ENCODE measurements at regions not wholly inside any gene's neighbourhood (a gene's known extent, or its start where the extent isn't known, plus 50 kb on each side); places are given as distances from the start of the nearest gene placed in this dataset.

DNA sequence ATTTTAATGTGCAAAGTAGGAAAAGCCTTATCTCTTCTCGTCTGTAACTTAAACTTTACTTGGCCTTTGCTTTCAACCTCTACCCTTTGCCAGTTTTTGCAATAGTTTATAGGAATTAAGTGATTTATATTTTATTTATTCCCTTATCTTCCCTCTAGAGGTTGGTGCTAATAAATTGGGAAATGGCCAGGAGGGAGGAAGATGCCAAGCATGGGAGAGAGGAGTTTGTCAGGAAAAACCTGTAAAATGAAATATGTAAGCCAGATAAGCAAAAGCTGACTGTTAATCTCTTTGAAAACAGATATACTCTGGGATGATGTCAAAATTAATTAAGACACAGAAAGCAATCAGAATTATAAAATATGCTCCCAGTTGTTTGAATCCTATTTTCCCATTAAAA, 484.5 kb downstream of the NR2F1-AS1 start:
- Histone ChIP-seq H4K20me1 (ENCODE audit: insufficient read depth, low read length) (no peaks in the 10 kb centered on the region), H3K4me3 (ENCODE audit: low read depth, low read length, poor library complexity, severe bottlenecking) (no peak overlapping the region), H3K4me1 (ENCODE audit: insufficient read depth, low read length, poor library complexity, severe bottlenecking) (no peaks in the 10 kb centered on the region), H3K36me3 (ENCODE audit: insufficient read depth, low read length) (no peaks in the 10 kb centered on the region), H3K9me3 (ENCODE audit: low read length) (no peaks in the 10 kb centered on the region), H2AFZ (ENCODE audit: low read length) (no peak overlapping the region), H3K4me2 (ENCODE audit: low read length) (no peak overlapping the region), H3K9me2 (ENCODE audit: insufficient read depth, low read length) (no peaks in the 10 kb centered on the region), H3K79me2 (ENCODE audit: insufficient read depth, low read depth, low read length) (no peaks in the 10 kb centered on the region), H3K27ac (ENCODE audit: low read depth, low read length, poor library complexity, severe bottlenecking) (no peak overlapping the region)
- no peak for TF ChIP-seq EZH2phosphoT487 (IDR thresholded peaks at IDR 0.05; ENCODE audit: borderline replicate concordance, low read depth, low read length)
- TF ChIP-seq, protein P1, sequence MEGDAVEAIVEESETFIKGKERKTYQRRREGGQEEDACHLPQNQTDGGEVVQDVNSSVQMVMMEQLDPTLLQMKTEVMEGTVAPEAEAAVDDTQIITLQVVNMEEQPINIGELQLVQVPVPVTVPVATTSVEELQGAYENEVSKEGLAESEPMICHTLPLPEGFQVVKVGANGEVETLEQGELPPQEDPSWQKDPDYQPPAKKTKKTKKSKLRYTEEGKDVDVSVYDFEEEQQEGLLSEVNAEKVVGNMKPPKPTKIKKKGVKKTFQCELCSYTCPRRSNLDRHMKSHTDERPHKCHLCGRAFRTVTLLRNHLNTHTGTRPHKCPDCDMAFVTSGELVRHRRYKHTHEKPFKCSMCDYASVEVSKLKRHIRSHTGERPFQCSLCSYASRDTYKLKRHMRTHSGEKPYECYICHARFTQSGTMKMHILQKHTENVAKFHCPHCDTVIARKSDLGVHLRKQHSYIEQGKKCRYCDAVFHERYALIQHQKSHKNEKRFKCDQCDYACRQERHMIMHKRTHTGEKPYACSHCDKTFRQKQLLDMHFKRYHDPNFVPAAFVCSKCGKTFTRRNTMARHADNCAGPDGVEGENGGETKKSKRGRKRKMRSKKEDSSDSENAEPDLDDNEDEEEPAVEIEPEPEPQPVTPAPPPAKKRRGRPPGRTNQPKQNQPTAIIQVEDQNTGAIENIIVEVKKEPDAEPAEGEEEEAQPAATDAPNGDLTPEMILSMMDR (conservative IDR thresholded peaks at IDR 0.05; ENCODE audit: low read length) = no peak
- ChIA-PET CTCF (ENCODE audit: unreplicated experiment) (no interaction called here), POLR2A (no interaction called here)
- no peak for DNase-seq (ENCODE audit: low spot score)
- intact Hi-C loops (cut with micrococcal nuclease; ENCODE audit: unreplicated experiment) = no loop called here
- BruUV-seq (replicated peaks) = no TSS peak

DNA sequence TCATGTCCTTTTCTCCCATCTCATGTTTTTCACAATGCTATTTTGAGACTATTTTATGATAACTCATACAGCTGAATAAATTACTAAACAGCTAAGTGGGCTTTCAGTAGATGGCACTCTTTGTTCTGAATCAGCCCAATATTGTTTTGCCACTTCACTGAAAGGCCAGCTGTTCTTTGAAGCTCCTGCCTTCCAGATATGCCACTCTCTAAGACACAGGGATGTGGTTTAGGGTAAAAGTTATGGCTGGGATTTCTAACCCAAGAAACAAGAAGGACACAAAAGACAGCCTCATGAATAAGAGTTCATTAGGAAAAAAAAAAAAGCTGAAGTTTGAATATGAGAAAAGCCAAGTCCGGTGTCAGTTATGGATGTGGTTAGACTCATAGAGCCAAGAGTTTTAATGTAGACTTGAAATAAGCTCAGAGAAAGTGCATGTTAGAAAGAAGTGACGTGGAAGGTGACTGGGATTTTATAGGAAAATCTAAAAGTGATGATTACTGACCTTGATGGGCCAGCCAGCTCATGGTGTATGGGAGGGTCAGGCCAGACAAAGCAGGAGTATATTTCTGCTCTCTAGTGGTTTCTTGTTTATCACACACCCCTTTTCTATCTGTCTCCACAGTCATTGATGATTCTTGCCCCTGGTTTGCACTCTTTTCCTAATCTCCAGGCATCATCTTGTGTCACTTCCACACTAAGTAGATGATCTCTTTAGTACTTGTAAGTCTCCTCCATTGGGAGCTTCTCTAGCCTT, 488.5 kb downstream of the NR2F1-AS1 start:
- H3K4me3 ChIP-seq (ENCODE audit: low read depth, low read length, poor library complexity, severe bottlenecking) = no peak overlapping the region
- TF ChIP-seq EZH2phosphoT487 (IDR thresholded peaks at IDR 0.05; ENCODE audit: borderline replicate concordance, low read depth, low read length) = no peak
- TF ChIP-seq, protein P1 (conservative IDR thresholded peaks at IDR 0.05; ENCODE audit: low read length) = no peak
- H3K4me1 ChIP-seq (ENCODE audit: insufficient read depth, low read length, poor library complexity, severe bottlenecking) = no peaks in the 10 kb centered on the region
- H3K36me3 ChIP-seq (ENCODE audit: insufficient read depth, low read length) = no peaks in the 10 kb centered on the region
- no peak overlapping the region for H3K4me2 ChIP-seq (ENCODE audit: low read length)
- no peak overlapping the region for H3K27ac ChIP-seq (ENCODE audit: low read depth, low read length, poor library complexity, severe bottlenecking)
- ChIA-PET POLR2A (interaction anchor here (0.6 to 0.7 kb wide), 4 partner anchors 9 to 1010 kb away, joined by 3 to 4 read pairs (median 4); no protein-coding TSS in a partner anchor), CTCF (ENCODE audit: unreplicated experiment) (no interaction called here)
- no peak for DNase-seq (ENCODE audit: low spot score)
- BruUV-seq (replicated peaks) = no TSS peak
- no peaks in the 10 kb centered on the region for H3K79me2 ChIP-seq (ENCODE audit: insufficient read depth, low read depth, low read length)
- no peaks in the 10 kb centered on the region for H3K9me3 ChIP-seq (ENCODE audit: low read length)
- H3K9me2 ChIP-seq (ENCODE audit: insufficient read depth, low read length) = no peaks in the 10 kb centered on the region
- no peaks in the 10 kb centered on the region for H4K20me1 ChIP-seq (ENCODE audit: insufficient read depth, low read length)
- H2AFZ ChIP-seq (ENCODE audit: low read length) = no peak overlapping the region
- intact Hi-C loops (cut with micrococcal nuclease; ENCODE audit: unreplicated experiment) = no loop called here

DNA sequence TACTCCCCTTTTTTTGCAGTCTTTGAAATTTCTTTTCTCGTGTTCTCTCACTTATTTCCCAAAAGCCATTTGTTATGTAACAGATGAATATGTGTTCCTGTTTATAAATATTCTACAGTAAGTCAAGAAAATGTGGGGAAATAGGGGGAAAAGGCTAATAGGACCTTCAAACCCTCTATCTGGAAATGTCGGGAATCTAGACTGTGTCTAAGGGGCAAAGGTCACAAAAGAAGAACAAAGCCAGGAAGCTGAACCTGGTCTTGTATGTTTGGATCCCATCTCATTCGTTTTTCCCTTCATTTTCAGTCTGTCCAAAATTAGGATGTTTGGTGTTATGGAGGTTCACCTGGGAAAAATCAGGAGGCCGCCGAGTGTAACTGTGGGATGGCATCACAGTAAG, 490.3 kb downstream of the NR2F1-AS1 start:
- no TSS peak for BruUV-seq (replicated peaks)
- no peak overlapping the region for H3K4me3 ChIP-seq (ENCODE audit: low read depth, low read length, poor library complexity, severe bottlenecking)
- TF ChIP-seq, protein P1 (conservative IDR thresholded peaks at IDR 0.05; ENCODE audit: low read length) = no peak
- no peak for TF ChIP-seq EZH2phosphoT487 (IDR thresholded peaks at IDR 0.05; ENCODE audit: borderline replicate concordance, low read depth, low read length)
- intact Hi-C loops (cut with micrococcal nuclease; ENCODE audit: unreplicated experiment) = no loop called here
- no peaks in the 10 kb centered on the region for H3K79me2 ChIP-seq (ENCODE audit: insufficient read depth, low read depth, low read length)
- H3K36me3 ChIP-seq (ENCODE audit: insufficient read depth, low read length) = no peaks in the 10 kb centered on the region
- no peaks in the 10 kb centered on the region for H3K4me1 ChIP-seq (ENCODE audit: insufficient read depth, low read length, poor library complexity, severe bottlenecking)
- no peaks in the 10 kb centered on the region for H3K9me3 ChIP-seq (ENCODE audit: low read length)
- ChIA-PET POLR2A (no interaction called here), CTCF (ENCODE audit: unreplicated experiment) (no interaction called here)
- no peak overlapping the region for H3K27ac ChIP-seq (ENCODE audit: low read depth, low read length, poor library complexity, severe bottlenecking)
- DNase-seq (ENCODE audit: low spot score) = no peak
- no peaks in the 10 kb centered on the region for H4K20me1 ChIP-seq (ENCODE audit: insufficient read depth, low read length)
- H3K4me2 ChIP-seq (ENCODE audit: low read length) = no peak overlapping the region
- no peaks in the 10 kb centered on the region for H3K9me2 ChIP-seq (ENCODE audit: insufficient read depth, low read length)
- no peak overlapping the region for H2AFZ ChIP-seq (ENCODE audit: low read length)

Measured in OCI-LY7 (cell line).